ENCODE measurements at regions not wholly inside any gene's neighbourhood (a gene's known extent, or its start where the extent isn't known, plus 50 kb on each side); places are given as distances from the start of the nearest gene placed in this dataset.

GRCh38 chr2:33788044-33788443, 188.9 kb upstream of the FAM98A start:
- Histone ChIP-seq H4K20me1 (ENCODE audit: insufficient read depth, low read length) (no peaks in the 10 kb centered on the region), H3K4me2 (ENCODE audit: low read length) (no peak overlapping the region), H3K4me1 (ENCODE audit: low read length) (peaks cover 41% of the 10 kb centered on the region), H3K27me3 (ENCODE audit: low read depth, low read length) (no peaks in the 10 kb centered on the region), H3K4me3 (ENCODE audit: low read length) (no peak overlapping the region), H3K79me2 (ENCODE audit: low read length) (peaks cover 7% of the 10 kb centered on the region; the same call in 1 of the 2 replicates), H3K27ac (ENCODE audit: low read length) (no peak overlapping the region), H3K9ac (ENCODE audit: low read length) (no peak overlapping the region), H3K9me3 (ENCODE audit: insufficient read depth, low read length) (no peaks in the 10 kb centered on the region), H2AFZ (ENCODE audit: low read depth, low read length) (no peak overlapping the region), H3K36me3 (replicated peaks; ENCODE audit: low read depth, low read length) (peaks cover 3% of the 10 kb centered on the region)
- TF ChIP-seq EZH2phosphoT487 (IDR thresholded peaks at IDR 0.05; ENCODE audit: low read depth) (no peak), CTCF (IDR thresholded peaks at IDR 0.05; ENCODE audit: low read depth, low read length) (no peak)

- H3K79me2 ChIP-seq (ENCODE audit: low read length) = peaks cover 7% of the 10 kb centered on the region; the same call in 1 of the 2 replicates
- no peak overlapping the region; the same call in 1 of the 2 replicates for H3K27ac ChIP-seq (ENCODE audit: low read length)
These were observed 187.8 kb upstream of the FAM98A start for GRCh38 chr2:33786881-33787280.

GRCh38 chr2:33785201-33786106, 186.4 kb upstream of the FAM98A start:
- Histone ChIP-seq H3K27ac (ENCODE audit: low read length) (peak overlapping the region; percentile 98), H4K20me1 (ENCODE audit: insufficient read depth, low read length) (no peaks in the 10 kb centered on the region), H3K9me3 (ENCODE audit: insufficient read depth, low read length) (no peaks in the 10 kb centered on the region), H3K4me3 (ENCODE audit: low read length) (peak overlapping the region; percentile 68), H2AFZ (ENCODE audit: low read depth, low read length) (no peak overlapping the region), H3K27me3 (ENCODE audit: low read depth, low read length) (no peaks in the 10 kb centered on the region), H3K79me2 (ENCODE audit: low read length) (peaks cover 7% of the 10 kb centered on the region; the same call in 1 of the 2 replicates), H3K4me2 (ENCODE audit: low read length) (peak overlapping the region; percentile 92), H3K36me3 (replicated peaks; ENCODE audit: low read depth, low read length) (peaks cover 3% of the 10 kb centered on the region), H3K9ac (ENCODE audit: low read length) (peak overlapping the region; percentile 75), H3K4me1 (ENCODE audit: low read length) (peaks cover 52% of the 10 kb centered on the region)
- TF ChIP-seq EZH2phosphoT487 (IDR thresholded peaks at IDR 0.05; ENCODE audit: low read depth) = no peak
- no peak for TF ChIP-seq CTCF (IDR thresholded peaks at IDR 0.05; ENCODE audit: low read depth, low read length)

More at GRCh38 chr2:33786881-33787280, 187.8 kb upstream of the FAM98A start:
- no peak overlapping the region for H3K4me3 ChIP-seq (ENCODE audit: low read length)
- no peak overlapping the region for H3K9ac ChIP-seq (ENCODE audit: low read length)
- TF ChIP-seq CTCF (IDR thresholded peaks at IDR 0.05; ENCODE audit: low read depth, low read length) = no peak
- TF ChIP-seq EZH2phosphoT487 (IDR thresholded peaks at IDR 0.05; ENCODE audit: low read depth) = no peak
- no peak overlapping the region for H3K4me2 ChIP-seq (ENCODE audit: low read length)
- no peak overlapping the region for H2AFZ ChIP-seq (ENCODE audit: low read depth, low read length)
- H3K4me1 ChIP-seq (ENCODE audit: low read length) = peaks cover 52% of the 10 kb centered on the region
- H3K27me3 ChIP-seq (ENCODE audit: low read depth, low read length) = no peaks in the 10 kb centered on the region
- H3K9me3 ChIP-seq (ENCODE audit: insufficient read depth, low read length) = no peaks in the 10 kb centered on the region
- no peaks in the 10 kb centered on the region for H4K20me1 ChIP-seq (ENCODE audit: insufficient read depth, low read length)
- H3K36me3 ChIP-seq (replicated peaks; ENCODE audit: low read depth, low read length) = peaks cover 3% of the 10 kb centered on the region

GRCh38 chr2:33784488-33784887, 185.4 kb upstream of the FAM98A start:
- TF ChIP-seq CTCF (IDR thresholded peaks at IDR 0.05; ENCODE audit: low read depth, low read length) (no peak), EZH2phosphoT487 (IDR thresholded peaks at IDR 0.05; ENCODE audit: low read depth) (no peak)
- peak overlapping the region; percentile 92 for H3K4me2 ChIP-seq (ENCODE audit: low read length)

More at GRCh38 chr2:33784488-33784887, 185.4 kb upstream of the FAM98A start:
- Histone ChIP-seq H3K27me3 (ENCODE audit: low read depth, low read length) (no peaks in the 10 kb centered on the region), H3K4me3 (ENCODE audit: low read length) (peak overlapping the region; percentile 57; the same call in 1 of the 2 replicates), H3K9ac (ENCODE audit: low read length) (peak overlapping the region; percentile 61), H3K4me1 (ENCODE audit: low read length) (peaks cover 52% of the 10 kb centered on the region), H3K27ac (ENCODE audit: low read length) (peak overlapping the region; percentile 98), H3K9me3 (ENCODE audit: insufficient read depth, low read length) (no peaks in the 10 kb centered on the region), H4K20me1 (ENCODE audit: insufficient read depth, low read length) (no peaks in the 10 kb centered on the region), H3K36me3 (replicated peaks; ENCODE audit: low read depth, low read length) (peaks cover 3% of the 10 kb centered on the region), H3K79me2 (ENCODE audit: low read length) (peaks cover 7% of the 10 kb centered on the region; the same call in 1 of the 2 replicates), H2AFZ (ENCODE audit: low read depth, low read length) (no peak overlapping the region)

Measured in OCI-LY3 (cell line).